Colonic mucosa (tissue), 4 donors: ENCODE measurements at regions not wholly inside any gene's neighbourhood (a gene's known extent, or its start where the extent isn't known, plus 50 kb on each side); places are given as distances from the start of the nearest gene placed in this dataset.
"Not testable (repeated sequence)": the region's sequence is repeated elsewhere in the genome, so short reads cannot be mapped to it uniquely, and the experiment has no call there.

Experiments
- DNase-seq: peaks from one replicate; pipeline ENCODE4 v3.0.0-alpha.2; 2020
- H3K27ac ChIP-seq: fragments of 200-600 bp; one replicate; pipeline ENCODE4 v1.8.0; 2021
- H3K27me3 ChIP-seq: fragments of 200-600 bp; one replicate; pipeline ENCODE4 v1.8.0; 2021
- H3K36me3 ChIP-seq: fragments of 200-600 bp; one replicate; pipeline ENCODE4 v1.8.0; 2021
- H3K4me1 ChIP-seq: fragments of 200-600 bp; one replicate; pipeline ENCODE4 v1.8.0; 2021; ENCODE audit warnings: mild to moderate bottlenecking
- H3K4me3 ChIP-seq: fragments of 200-600 bp; one replicate; pipeline ENCODE4 v1.8.0; 2021
- H3K9ac ChIP-seq, 2 donors: one replicate each; pipeline ENCODE4 v1.7.0; 2013; ENCODE audit warnings: control low read depth in 2 of 2, low read depth in 2 of 2, low read length in 2 of 2
- H3K9me3 ChIP-seq: fragments of 200-600 bp; one replicate; pipeline ENCODE4 v1.8.0; 2021
- intact Hi-C: fragments of 100-400 bp; cut with DNase I; formaldehyde crosslinking; loops from one replicate; pipeline ENCODE4 v1.14.1; 2022
- TF ChIP-seq, protein P1 (sequence below): fragments of 200-600 bp; IDR thresholded peaks from one replicate; pipeline ENCODE4 v1.8.0; 2022; ENCODE audit warnings: antibody characterized with exemption, mild to moderate bottlenecking
- donor health status: healthy.
- donor health status: DM: no; HTN: no; CAD: no.
- donor health status: DM: no; HTN: no; CAD: no.

DNA sequence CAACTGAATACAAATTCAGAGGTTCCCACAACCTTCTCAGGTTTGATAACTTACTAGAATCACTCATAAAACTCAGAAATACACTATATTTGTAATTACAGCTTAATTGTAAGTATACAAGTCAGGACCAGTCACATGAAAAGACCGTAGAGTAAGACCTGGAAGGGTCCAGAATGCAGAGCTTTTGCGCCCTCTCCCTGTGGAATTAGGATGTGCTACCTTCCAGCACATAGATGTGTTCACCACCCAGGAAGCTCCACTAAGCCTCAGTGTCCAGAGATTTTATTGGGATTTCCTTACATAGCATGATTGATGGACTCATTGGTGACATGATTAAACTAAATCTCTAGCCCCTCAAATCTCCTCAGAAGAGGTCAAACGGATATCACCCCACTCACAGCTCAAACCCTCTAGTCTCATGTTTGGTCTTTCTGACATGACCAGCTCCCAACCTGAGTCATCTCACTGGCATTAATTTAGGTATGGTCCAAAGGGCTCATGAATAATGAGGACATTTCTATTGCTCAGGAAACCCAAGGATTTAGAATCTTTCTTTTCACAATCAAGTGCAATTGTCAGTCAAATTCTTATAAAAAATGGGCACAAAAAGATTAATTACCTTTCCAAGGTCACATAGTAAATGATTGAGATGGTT lies 77.2 kb upstream of the UBASH3B start:
- Histone ChIP-seq H3K27ac (no peak overlapping the region), H3K9me3 (no peaks in the 10 kb centered on the region), H3K27me3 (no peaks in the 10 kb centered on the region), H3K4me1 (no peaks in the 10 kb centered on the region), H3K9ac (no peak overlapping the region), H3K4me3 (no peak overlapping the region), H3K36me3 (no peaks in the 10 kb centered on the region)
- TF ChIP-seq, protein P1, sequence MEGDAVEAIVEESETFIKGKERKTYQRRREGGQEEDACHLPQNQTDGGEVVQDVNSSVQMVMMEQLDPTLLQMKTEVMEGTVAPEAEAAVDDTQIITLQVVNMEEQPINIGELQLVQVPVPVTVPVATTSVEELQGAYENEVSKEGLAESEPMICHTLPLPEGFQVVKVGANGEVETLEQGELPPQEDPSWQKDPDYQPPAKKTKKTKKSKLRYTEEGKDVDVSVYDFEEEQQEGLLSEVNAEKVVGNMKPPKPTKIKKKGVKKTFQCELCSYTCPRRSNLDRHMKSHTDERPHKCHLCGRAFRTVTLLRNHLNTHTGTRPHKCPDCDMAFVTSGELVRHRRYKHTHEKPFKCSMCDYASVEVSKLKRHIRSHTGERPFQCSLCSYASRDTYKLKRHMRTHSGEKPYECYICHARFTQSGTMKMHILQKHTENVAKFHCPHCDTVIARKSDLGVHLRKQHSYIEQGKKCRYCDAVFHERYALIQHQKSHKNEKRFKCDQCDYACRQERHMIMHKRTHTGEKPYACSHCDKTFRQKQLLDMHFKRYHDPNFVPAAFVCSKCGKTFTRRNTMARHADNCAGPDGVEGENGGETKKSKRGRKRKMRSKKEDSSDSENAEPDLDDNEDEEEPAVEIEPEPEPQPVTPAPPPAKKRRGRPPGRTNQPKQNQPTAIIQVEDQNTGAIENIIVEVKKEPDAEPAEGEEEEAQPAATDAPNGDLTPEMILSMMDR: no peak
- DNase-seq: no peak
- intact Hi-C loops: no loop called here

DNA sequence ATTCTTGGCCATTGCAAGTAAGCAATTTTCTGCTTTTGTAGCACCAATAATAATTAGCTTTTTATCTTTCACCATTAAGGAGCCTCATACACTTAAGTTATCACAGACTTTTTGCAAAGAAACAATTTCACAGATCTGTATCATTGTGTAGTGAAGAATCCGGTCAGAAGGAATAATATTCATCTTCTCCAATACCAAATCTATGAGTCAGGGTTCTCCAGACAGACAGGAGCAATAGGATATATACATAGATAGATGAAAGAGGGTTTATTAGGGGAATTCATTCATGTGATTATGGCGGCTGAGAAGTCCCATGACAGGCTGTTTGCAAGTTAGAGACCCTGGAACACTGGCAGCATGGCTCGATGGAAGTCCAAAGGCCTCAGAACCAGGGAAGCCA lies 82.9 kb upstream of the UBASH3B start:
- H3K9ac ChIP-seq: no peak overlapping the region
- no peak overlapping the region for H3K4me3 ChIP-seq
- H3K36me3 ChIP-seq: no peaks in the 10 kb centered on the region
- no peak for DNase-seq
- no peak overlapping the region for H3K27ac ChIP-seq
- intact Hi-C loops: no loop called here
- H3K4me1 ChIP-seq: no peaks in the 10 kb centered on the region
- TF ChIP-seq, protein P1: no peak
- H3K9me3 ChIP-seq: no peaks in the 10 kb centered on the region
- H3K27me3 ChIP-seq: no peaks in the 10 kb centered on the region

DNA sequence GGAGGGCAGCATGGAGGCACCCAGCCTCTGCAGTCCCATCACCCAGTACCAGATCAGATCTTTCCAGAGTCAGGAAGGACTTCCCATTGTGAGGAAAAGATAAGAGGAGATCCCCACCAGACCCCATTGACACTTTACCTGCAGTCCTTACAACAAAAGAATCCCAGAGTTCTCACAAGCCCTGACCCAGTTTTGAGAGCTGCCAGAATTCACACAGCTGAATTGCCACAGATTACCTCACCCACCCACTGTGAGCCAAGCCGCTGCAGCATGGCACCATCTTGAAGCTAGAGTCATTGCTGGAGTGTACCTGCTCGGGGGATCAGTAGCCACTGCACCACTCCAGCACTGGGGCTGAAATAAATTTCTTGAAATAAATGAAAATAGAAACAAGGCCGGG lies 91.8 kb upstream of the UBASH3B start:
- no peaks in the 10 kb centered on the region for H3K9me3 ChIP-seq
- no peak overlapping the region for H3K4me3 ChIP-seq
- H3K9ac ChIP-seq: no peak overlapping the region
- intact Hi-C loops: no loop called here
- H3K36me3 ChIP-seq: no peaks in the 10 kb centered on the region
- H3K4me1 ChIP-seq: no peaks in the 10 kb centered on the region
- TF ChIP-seq, protein P1: no peak
- DNase-seq: no peak
- H3K27me3 ChIP-seq: no peaks in the 10 kb centered on the region
- H3K27ac ChIP-seq: no peak overlapping the region

DNA sequence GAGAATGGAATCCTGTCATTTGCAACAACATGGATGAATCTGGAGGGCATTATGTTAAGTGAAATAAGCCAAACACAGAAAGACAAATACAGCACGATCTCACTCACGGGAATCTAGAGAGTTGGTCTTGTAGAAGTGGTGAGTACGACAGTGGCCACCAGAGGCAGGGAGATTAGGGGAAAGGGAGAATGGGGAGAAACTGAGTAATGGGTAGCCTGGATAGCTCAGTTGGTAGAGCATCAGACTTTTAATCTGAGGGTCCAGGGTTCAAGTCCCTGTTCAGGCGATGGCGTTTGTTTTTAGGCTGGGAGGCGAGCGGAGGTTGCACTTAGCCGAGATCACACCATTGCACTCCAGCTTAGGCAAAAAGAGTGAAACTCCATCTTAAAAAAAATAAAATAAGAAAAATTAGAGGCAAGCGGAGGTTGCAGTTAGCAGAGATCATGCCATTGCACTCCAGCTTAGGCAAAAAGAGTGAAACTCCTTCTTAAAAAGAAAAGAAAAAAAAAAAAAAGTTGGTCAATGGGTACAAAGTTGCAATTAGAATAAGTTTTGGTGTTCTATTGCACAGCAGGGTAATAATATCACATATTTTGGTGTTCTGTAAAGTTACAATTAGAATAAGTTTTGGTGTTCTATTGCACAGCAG lies 95.7 kb upstream of the UBASH3B start:
- Histone ChIP-seq H3K9me3 (no peaks in the 10 kb centered on the region), H3K9ac (no peak overlapping the region), H3K4me1 (no peaks in the 10 kb centered on the region), H3K36me3 (no peaks in the 10 kb centered on the region), H3K27ac (no peak overlapping the region), H3K27me3 (no peaks in the 10 kb centered on the region), H3K4me3 (no peak overlapping the region)
- TF ChIP-seq, protein P1: no peak
- DNase-seq: no peak
- intact Hi-C loops: no loop called here

DNA sequence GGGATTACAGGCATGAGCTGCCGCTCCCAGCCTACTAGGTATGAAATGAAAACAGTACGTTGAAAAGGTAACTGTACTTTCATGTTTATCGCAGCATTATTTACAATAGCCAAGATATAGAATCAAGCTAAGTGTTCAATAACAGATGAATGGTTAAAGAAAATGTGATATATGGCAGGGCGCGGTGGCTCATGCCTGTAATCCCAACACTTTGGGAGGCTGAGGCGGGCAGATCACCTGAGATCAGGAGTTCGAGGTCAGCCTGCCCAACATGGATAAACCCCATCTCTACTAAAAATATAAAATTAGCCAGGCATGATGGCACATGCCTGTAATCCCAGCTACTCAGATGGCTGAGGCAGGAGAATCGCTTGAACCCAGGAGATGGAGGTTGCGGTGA lies 96.3 kb upstream of the UBASH3B start:
- H3K4me3 ChIP-seq, DNase-seq, H3K9me3 ChIP-seq, H3K36me3 ChIP-seq, H3K27ac ChIP-seq, H3K9ac ChIP-seq, H3K27me3 ChIP-seq, H3K4me1 ChIP-seq, intact Hi-C loops: not testable (repeated sequence)

DNA sequence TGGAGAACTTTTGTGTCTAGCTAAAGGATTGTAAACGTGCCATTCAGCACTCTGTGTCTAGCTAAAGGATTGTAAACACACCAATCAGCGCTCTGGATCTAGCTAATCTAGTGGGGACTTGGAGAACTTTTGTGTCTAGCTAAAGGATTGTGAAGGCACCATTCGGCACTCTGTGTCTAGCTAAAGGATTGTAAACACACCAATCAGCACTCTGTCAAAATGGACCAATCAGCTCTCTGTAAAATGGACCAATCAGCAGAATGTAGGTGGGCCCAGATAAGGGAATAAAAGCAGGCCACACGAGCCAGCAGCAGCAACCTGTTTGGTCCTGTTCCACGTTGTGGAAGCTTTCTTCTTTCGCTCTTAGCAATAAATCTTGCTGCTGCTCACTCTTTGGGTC lies 98.4 kb upstream of the UBASH3B start:
- intact Hi-C loops, H3K4me3 ChIP-seq, H3K9ac ChIP-seq: not testable (repeated sequence)

More for the DNA sequence above, 98.4 kb upstream of the UBASH3B start:
- H3K27ac ChIP-seq, H3K27me3 ChIP-seq, DNase-seq, H3K9me3 ChIP-seq, H3K4me1 ChIP-seq, H3K36me3 ChIP-seq: not testable (repeated sequence)
